ENCODE measurements at regions not wholly inside any gene's neighbourhood (a gene's known extent, or its start where the extent isn't known, plus 50 kb on each side); places are given as distances from the start of the nearest gene placed in this dataset.

- TF ChIP-seq CTCF (optimal IDR thresholded peaks at IDR 0.05 in 1 of 3, IDR thresholded peaks at IDR 0.05 in 1 of 3, conservative IDR thresholded peaks at IDR 0.05 in 1 of 3; ENCODE audit: extremely low read depth in 1 of 3, insufficient read depth in 2 of 3, low read length in 3 of 3) (no peak), EZH2 (IDR thresholded peaks at IDR 0.05; ENCODE audit: low read length) (no peak)
Measured at GRCh38 chr5:167230414-167230813, 1061.0 kb upstream of the WWC1 start.

Measured in keratinocyte (primary cell).